ENCODE measurements at regions not wholly inside any gene's neighbourhood (a gene's known extent, or its start where the extent isn't known, plus 50 kb on each side); places are given as distances from the start of the nearest gene placed in this dataset.
"Not testable (repeated sequence)": the region's sequence is repeated elsewhere in the genome, so short reads cannot be mapped to it uniquely, and the experiment has no call there.

DNA sequence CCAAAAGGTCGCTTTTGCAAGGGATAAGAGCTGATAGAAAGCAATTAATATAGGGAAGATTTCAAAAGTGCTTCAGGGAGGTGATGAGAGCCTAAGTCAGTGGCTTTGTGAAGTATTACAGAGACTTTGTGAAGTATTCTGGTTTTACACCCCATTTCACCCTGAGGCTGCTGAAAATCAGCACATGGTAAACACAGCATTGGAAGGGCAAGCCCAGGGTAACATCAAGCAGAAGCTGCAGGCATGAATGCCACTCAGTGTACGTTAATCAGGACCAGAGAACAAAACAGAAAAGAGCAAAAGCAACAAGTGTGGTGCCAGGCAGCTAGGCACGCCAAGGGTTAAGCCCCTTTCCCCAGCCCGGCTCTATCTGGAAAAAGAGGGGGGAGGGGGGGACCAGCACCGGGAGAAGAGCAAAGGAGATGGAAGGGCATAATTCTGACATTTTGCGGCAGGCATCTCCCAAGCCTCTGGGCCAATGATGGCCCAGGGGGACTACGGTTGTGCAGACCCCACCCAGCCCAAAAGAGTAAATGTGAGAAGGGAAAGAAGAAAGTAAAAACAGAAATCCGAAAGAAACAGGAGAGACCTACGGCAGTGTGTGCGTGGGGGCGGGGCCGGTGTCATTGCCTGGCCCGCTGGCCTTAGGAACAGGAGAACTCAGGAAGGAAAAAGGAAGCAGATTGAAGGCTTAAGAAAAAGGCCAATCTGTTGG, 58.9 kb downstream of the DHRS2 start:
- peak; percentile 9 for DNase-seq (ENCODE audit: low read depth)

- no peak for DNase-seq (ENCODE audit: low read depth)
Measured at GRCh38 chr14:23695664-23695999, 59.5 kb downstream of the DHRS2 start.

DNA sequence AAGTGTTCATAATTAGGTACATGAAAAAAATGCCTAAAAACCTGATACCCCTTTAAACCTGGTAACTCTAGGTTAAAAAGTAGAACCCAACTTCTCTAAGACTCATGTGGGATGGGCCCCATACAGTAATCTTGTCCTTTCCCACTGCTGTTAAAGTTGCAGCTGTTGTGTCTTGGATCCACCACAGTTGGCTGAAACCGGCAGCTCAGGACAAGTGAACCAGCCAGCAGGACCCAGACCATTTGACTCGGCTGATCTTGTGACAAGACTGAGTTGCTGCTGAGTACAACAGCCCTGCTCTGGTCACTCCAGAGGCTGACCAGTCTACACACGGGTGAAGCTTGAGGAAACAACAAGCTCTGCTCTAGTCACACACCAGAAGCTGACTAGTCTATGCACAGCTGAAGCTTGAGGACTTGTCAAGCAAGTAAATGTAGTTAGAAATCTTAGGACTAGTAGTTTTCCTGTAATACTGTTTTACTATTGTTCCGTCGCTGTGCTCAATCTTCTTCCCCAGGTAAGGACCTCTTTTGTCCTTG, 60.6 kb downstream of the DHRS2 start:
- DNase-seq (ENCODE audit: low read depth), result no peak

GRCh38 chr14:23697680-23698079, 61.5 kb downstream of the DHRS2 start:
- no peak for DNase-seq (ENCODE audit: low read depth)

GRCh38 chr14:23702656-23703426, 66.7 kb downstream of the DHRS2 start:
- no peak for DNase-seq (ENCODE audit: low read depth)

- DNase-seq (ENCODE audit: low read depth), result no peak
Measured at GRCh38 chr14:23704890-23705289, 68.7 kb downstream of the DHRS2 start.

DNA sequence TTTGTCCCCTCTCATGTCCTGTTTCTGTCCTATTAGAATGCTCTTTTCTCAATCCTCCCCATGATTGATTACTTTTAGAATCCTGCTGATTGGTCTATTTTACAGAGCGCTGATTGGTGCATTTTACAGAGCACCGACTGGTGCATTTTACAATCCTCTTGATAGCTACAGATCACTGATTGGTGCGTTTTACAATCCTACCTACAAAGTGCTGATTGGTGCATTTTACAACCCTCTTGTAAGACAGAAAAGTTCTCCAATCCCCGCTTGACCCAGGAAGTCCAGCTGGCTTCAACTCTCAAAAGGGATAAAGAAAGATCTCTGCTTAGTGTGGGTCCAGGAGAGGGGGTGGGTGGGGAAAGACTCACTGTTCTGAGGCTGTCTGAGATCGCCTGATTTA, 71.3 kb downstream of the DHRS2 start:
- no peak for DNase-seq (ENCODE audit: low read depth)

DNA sequence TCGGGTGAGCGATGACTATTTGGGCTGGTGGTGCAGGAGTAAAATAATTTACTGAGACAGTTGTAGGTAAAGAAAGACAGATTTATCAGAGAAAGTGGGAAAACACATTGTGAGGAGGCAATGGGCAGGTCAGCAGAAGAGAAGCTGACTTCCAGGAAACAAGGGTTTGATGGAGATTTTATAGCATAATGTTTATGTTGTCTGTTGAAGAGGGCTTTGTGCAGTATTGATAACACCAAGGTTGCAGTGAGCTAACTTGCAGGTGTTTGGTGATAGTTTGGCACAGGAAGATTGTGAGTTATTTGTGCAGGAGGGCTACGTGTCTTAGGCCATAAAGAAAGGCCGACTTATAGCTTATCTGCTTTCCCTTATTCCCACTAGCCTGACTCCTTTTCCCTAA, 72.2 kb downstream of the DHRS2 start:
- DNase-seq (ENCODE audit: low read depth), result no peak

GRCh38 chr14:23709923-23710322, 73.8 kb downstream of the DHRS2 start:
- DNase-seq (ENCODE audit: low read depth), result no peak

DNA sequence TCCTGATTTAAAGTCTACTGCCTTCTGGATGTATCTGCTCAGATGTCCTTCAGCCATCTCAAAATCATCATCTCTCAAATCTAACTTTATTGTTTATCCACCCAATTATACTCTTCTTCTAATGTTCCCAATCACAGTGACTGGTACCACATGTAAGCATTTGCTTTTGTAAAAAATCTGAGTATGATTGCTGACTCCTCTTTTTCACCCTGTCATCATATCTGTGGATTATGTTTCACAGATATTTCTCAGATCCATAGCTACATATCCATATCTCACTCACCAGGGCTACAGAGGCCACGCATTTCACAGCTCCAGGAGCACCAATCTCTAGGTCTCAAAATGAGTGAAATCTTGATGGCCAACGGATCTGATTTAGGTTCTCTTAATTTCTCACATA, 76.1 kb downstream of the DHRS2 start:
- DNase-seq (ENCODE audit: low read depth), result no peak

GRCh38 chr14:23719225-23719985, 83.2 kb downstream of the DHRS2 start:
- no peak for DNase-seq (ENCODE audit: low read depth)

DNA sequence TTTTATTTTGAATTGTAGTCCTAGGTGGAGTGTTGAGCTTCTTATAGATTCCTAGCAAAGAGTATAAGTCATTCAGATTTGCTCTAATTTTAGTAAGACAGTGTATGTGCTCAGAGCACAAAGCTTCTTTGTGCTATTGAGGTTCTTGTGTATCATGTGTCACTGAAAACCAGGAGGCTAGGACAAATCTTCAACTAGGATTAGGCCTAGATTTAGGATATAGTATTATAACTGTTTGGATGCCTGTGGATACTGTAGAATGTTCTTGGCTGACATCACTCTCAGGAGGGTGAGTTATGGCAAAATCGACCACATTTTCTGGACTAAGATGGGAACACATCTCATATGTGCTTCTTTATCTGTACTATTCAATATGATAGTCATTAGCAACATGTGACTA, 86.5 kb downstream of the DHRS2 start:
- no peak for DNase-seq (ENCODE audit: low read depth)

DNA sequence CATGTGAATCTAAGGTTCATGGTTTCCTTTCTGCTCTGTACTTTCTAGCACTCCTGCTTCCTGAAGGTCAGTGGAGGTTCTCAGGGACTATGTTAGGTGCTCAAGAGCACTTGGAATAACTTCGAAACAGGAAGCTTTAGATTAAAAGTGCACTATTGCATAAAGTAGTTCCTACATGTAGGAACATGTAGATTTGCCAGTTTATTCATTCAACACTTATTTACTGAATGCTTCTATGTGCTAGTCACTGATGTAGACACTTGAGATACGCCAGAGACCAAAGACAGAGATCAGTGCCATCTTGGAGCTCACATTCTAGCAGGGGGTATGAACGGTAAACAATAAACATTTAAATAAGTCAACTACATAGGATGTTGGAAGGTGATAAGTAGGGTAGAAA, 87.7 kb downstream of the DHRS2 start:
- no peak for DNase-seq (ENCODE audit: low read depth)

DNA sequence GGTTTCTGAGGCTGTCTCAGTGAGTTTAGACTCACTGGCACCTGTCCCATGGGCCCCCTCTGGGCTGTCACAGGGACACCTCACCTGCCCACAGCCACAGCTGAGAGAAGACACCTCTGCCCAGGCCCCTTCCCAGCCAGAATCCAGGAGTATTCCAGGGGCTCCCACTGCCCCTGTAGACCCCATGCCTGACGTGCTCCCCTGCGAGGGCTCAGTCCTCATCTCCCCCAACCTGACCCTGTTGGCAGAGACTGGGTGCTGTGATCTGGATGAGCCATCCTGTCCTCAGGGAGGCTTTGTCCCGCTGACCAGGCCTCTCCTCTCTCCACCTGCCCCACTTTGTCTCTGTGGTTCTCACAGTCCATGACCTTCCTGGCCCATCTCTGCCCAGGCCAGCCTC, 89.4 kb downstream of the DHRS2 start:
- DNase-seq (ENCODE audit: low read depth), result no peak

GRCh38 chr14:23725980-23726710, 90.0 kb downstream of the DHRS2 start:
- DNase-seq (ENCODE audit: low read depth), result peak; percentile 61

- DNase-seq (ENCODE audit: low read depth), result peak; percentile 59
Measured at GRCh38 chr14:23727566-23728335, 91.6 kb downstream of the DHRS2 start.

- no peak for DNase-seq (ENCODE audit: low read depth)
Measured at GRCh38 chr14:23728791-23729190, 92.6 kb downstream of the DHRS2 start.

GRCh38 chr14:23729720-23730387, 93.7 kb downstream of the DHRS2 start:
- no peak for DNase-seq (ENCODE audit: low read depth)

- no peak for DNase-seq (ENCODE audit: low read depth)
Measured at GRCh38 chr14:23735394-23735793, 99.2 kb downstream of the DHRS2 start.

DNA sequence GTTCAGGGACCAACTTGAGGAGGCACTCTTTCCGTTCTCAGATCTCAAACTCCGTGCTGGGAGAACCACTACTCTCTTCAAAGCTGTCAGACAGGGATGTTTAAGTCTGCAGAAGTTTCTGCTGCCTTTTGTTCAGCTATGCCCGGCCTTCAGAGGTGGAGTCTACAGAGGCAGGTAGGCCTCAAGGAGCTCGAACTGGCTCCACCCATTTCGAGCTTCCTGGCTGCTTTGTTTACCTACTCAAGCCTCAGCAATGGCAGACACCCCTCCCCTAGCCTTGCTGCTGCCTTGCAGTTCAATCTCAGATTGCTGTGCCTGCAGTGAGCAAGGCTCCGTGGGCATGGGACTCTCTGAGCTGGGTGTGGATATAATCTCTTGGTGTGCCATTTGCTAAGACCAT, 108.2 kb downstream of the DHRS2 start:
- DNase-seq (ENCODE audit: low read depth), result not testable (repeated sequence)

DNA sequence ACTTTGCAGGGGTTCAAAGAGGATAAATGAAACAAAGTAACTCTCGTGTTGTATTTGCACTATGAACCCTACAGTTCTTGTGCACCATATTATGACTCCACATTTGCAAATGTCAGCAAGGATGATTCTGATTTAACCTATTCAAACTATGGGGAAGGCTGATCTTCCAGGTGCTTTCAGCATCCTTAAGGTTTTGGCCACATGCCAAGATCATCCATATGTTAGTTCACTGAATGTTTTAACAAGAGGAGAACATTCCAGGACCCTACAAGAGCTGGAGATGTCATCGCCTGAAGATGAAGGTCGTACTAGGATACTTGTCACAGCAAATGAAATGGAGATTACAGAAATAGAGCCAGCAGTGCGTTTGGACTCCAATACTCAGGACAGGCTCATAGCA, 114.2 kb downstream of the DHRS2 start:
- no peak for DNase-seq (ENCODE audit: low read depth)

Measured in Daoy (cell line).